ENCODE measurements at regions not wholly inside any gene's neighbourhood (a gene's known extent, or its start where the extent isn't known, plus 50 kb on each side); places are given as distances from the start of the nearest gene placed in this dataset.

GRCh38 chr15:93562395-93563123 lies 473.5 kb upstream of the RGMA start:
- in situ Hi-C loops (cut with HindIII; ENCODE audit: low pct_ligation_motif_present, low sequenced_read_pairs) = no loop called here
- Histone ChIP-seq H3K4me3 (ENCODE audit: low read depth, low read length) (no peak overlapping the region), H3K36me3 (replicated peaks) (no peaks in the 10 kb centered on the region), H3K27ac (no peak overlapping the region), H3K27me3 (replicated peaks) (no peaks in the 10 kb centered on the region)
- DNase-seq = no peak
- TF ChIP-seq CTCF (IDR thresholded peaks at IDR 0.05; ENCODE audit: low read depth, low read length, missing control alignments) = no peak

GRCh38 chr15:93557696-93558095 lies 468.7 kb upstream of the RGMA start:
- no peak for TF ChIP-seq CTCF (IDR thresholded peaks at IDR 0.05; ENCODE audit: low read depth, low read length, missing control alignments)
- no peak overlapping the region for H3K4me3 ChIP-seq (ENCODE audit: low read depth, low read length)
- no peaks in the 10 kb centered on the region for H3K36me3 ChIP-seq (replicated peaks)
- DNase-seq = no peak
- in situ Hi-C loops (cut with HindIII; ENCODE audit: low pct_ligation_motif_present, low sequenced_read_pairs) = no loop called here
- no peak overlapping the region for H3K27ac ChIP-seq
- no peaks in the 10 kb centered on the region for H3K27me3 ChIP-seq (replicated peaks)

GRCh38 chr15:93553167-93553935 lies 464.3 kb upstream of the RGMA start:
- H3K27ac ChIP-seq = no peak overlapping the region
- H3K36me3 ChIP-seq (replicated peaks) = no peaks in the 10 kb centered on the region
- H3K4me3 ChIP-seq (ENCODE audit: low read depth, low read length) = no peak overlapping the region
- H3K27me3 ChIP-seq (replicated peaks) = no peaks in the 10 kb centered on the region
- TF ChIP-seq CTCF (IDR thresholded peaks at IDR 0.05; ENCODE audit: low read depth, low read length, missing control alignments) = no peak
- DNase-seq = no peak
- in situ Hi-C loops (cut with HindIII; ENCODE audit: low pct_ligation_motif_present, low sequenced_read_pairs) = no loop called here

- Histone ChIP-seq H3K27me3 (replicated peaks) (no peaks in the 10 kb centered on the region), H3K4me3 (ENCODE audit: low read depth, low read length) (no peak overlapping the region), H3K27ac (no peak overlapping the region), H3K36me3 (replicated peaks) (no peaks in the 10 kb centered on the region)
- no peak for TF ChIP-seq CTCF (IDR thresholded peaks at IDR 0.05; ENCODE audit: low read depth, low read length, missing control alignments)
- in situ Hi-C loops (cut with HindIII; ENCODE audit: low pct_ligation_motif_present, low sequenced_read_pairs) = no loop called here
- no peak for DNase-seq
Observed at GRCh38 chr15:93543093-93543492, 454.1 kb upstream of the RGMA start.

- H3K27ac ChIP-seq = no peak overlapping the region
Observed at GRCh38 chr15:93527374-93528050, 438.5 kb upstream of the RGMA start.

More at GRCh38 chr15:93527374-93528050, 438.5 kb upstream of the RGMA start:
- in situ Hi-C loops (cut with HindIII; ENCODE audit: low pct_ligation_motif_present, low sequenced_read_pairs) = no loop called here
- no peak for DNase-seq
- no peak overlapping the region for H3K4me3 ChIP-seq (ENCODE audit: low read depth, low read length)
- TF ChIP-seq CTCF (IDR thresholded peaks at IDR 0.05; ENCODE audit: low read depth, low read length, missing control alignments) = no peak
- no peaks in the 10 kb centered on the region for H3K27me3 ChIP-seq (replicated peaks)
- H3K36me3 ChIP-seq (replicated peaks) = no peaks in the 10 kb centered on the region

Data from brain microvascular endothelial cell (primary cell).